ENCODE measurements at regions not wholly inside any gene's neighbourhood (a gene's known extent, or its start where the extent isn't known, plus 50 kb on each side); places are given as distances from the start of the nearest gene placed in this dataset.

- no peak overlapping the region for H3K27ac ChIP-seq (ENCODE audit: low read length, poor library complexity, severe bottlenecking)
- no peaks in the 10 kb centered on the region for H3K27me3 ChIP-seq (ENCODE audit: control insufficient read depth in 1 of 2, insufficient read depth in 1 of 2, low read length in 2 of 2)
- H3K4ac ChIP-seq (ENCODE audit: low read depth in 1 of 2, low read length in 2 of 2) = no peak overlapping the region
- no peak overlapping the region for H3K14ac ChIP-seq (ENCODE audit: low read length in 2 of 2)
- peaks cover 3% of the 10 kb centered on the region for H3K9me3 ChIP-seq (ENCODE audit: control insufficient read depth, low read length)
- H2AFZ ChIP-seq (ENCODE audit: low read depth, low read length) = no peak overlapping the region
- H3K4me2 ChIP-seq (ENCODE audit: low read length, poor library complexity, severe bottlenecking) = no peak overlapping the region
- H3K36me3 ChIP-seq (ENCODE audit: control insufficient read depth in 1 of 2, insufficient read depth in 2 of 2, low read depth in 1 of 2, low read length in 2 of 2) = no peaks in the 10 kb centered on the region
- H2AK5ac ChIP-seq (ENCODE audit: low read length, severe bottlenecking) = no peak overlapping the region
- no peaks in the 10 kb centered on the region for H3K4me1 ChIP-seq (ENCODE audit: control insufficient read depth, insufficient read depth, low read depth, low read length)
- H4K8ac ChIP-seq (ENCODE audit: low read length) = no peak overlapping the region
- no peak overlapping the region for H3K9ac ChIP-seq (ENCODE audit: low read length)
- H3K23ac ChIP-seq (ENCODE audit: low read length in 2 of 2) = no peak overlapping the region
- H2BK5ac ChIP-seq (ENCODE audit: low read depth, low read length, poor library complexity, severe bottlenecking) = no peak overlapping the region
- no peak overlapping the region for H3K18ac ChIP-seq (ENCODE audit: low read depth in 1 of 2, low read length in 2 of 2)
- H3K4me3 ChIP-seq (ENCODE audit: insufficient read depth in 1 of 2, low read depth in 1 of 2, low read length in 2 of 2) = no peak overlapping the region
- no peak overlapping the region for H4K91ac ChIP-seq (ENCODE audit: low read length)
- no peak for DNase-seq
- H2BK120ac ChIP-seq (ENCODE audit: low read depth, low read length) = no peak overlapping the region
- no peaks in the 10 kb centered on the region for H3K79me1 ChIP-seq (replicated peaks; ENCODE audit: low read length, poor library complexity, severe bottlenecking)
- H2BK15ac ChIP-seq (ENCODE audit: low read depth, poor library complexity, severe bottlenecking) = no peak overlapping the region
- H2BK12ac ChIP-seq (ENCODE audit: low read length in 2 of 2) = no peak overlapping the region
- 78% methylated on average over 2 of the region's 3 CpGs for WGBS
These were observed 129.3 kb upstream of the PLPPR5 start for GRCh38 chr1:99133756-99134500.

- WGBS = 89% methylated on average over 1 of the region's 1 CpG
- no peak overlapping the region for H3K4me2 ChIP-seq (ENCODE audit: low read length, poor library complexity, severe bottlenecking)
- peaks cover 3% of the 10 kb centered on the region for H3K9me3 ChIP-seq (ENCODE audit: control insufficient read depth, low read length)
- H3K9ac ChIP-seq (ENCODE audit: low read length) = no peak overlapping the region
- no peaks in the 10 kb centered on the region for H3K36me3 ChIP-seq (ENCODE audit: control insufficient read depth in 1 of 2, insufficient read depth in 2 of 2, low read depth in 1 of 2, low read length in 2 of 2)
- H3K4me1 ChIP-seq (ENCODE audit: control insufficient read depth, insufficient read depth, low read depth, low read length) = no peaks in the 10 kb centered on the region
- H2BK120ac ChIP-seq (ENCODE audit: low read depth, low read length) = no peak overlapping the region
- no peak for DNase-seq
- no peak overlapping the region for H3K4ac ChIP-seq (ENCODE audit: low read depth in 1 of 2, low read length in 2 of 2)
- H2BK12ac ChIP-seq (ENCODE audit: low read length in 2 of 2) = no peak overlapping the region
- H2BK15ac ChIP-seq (ENCODE audit: low read depth, poor library complexity, severe bottlenecking) = no peak overlapping the region
- H3K79me1 ChIP-seq (replicated peaks; ENCODE audit: low read length, poor library complexity, severe bottlenecking) = no peaks in the 10 kb centered on the region
- no peak overlapping the region for H3K14ac ChIP-seq (ENCODE audit: low read length in 2 of 2)
- no peak overlapping the region for H3K23ac ChIP-seq (ENCODE audit: low read length in 2 of 2)
- no peak overlapping the region for H3K18ac ChIP-seq (ENCODE audit: low read depth in 1 of 2, low read length in 2 of 2)
- no peak overlapping the region for H4K91ac ChIP-seq (ENCODE audit: low read length)
- no peak overlapping the region for H3K4me3 ChIP-seq (ENCODE audit: insufficient read depth in 1 of 2, low read depth in 1 of 2, low read length in 2 of 2)
- no peak overlapping the region for H2AFZ ChIP-seq (ENCODE audit: low read depth, low read length)
- H2BK5ac ChIP-seq (ENCODE audit: low read depth, low read length, poor library complexity, severe bottlenecking) = no peak overlapping the region
- no peak overlapping the region for H2AK5ac ChIP-seq (ENCODE audit: low read length, severe bottlenecking)
- H4K8ac ChIP-seq (ENCODE audit: low read length) = no peak overlapping the region
- H3K27ac ChIP-seq (ENCODE audit: low read length, poor library complexity, severe bottlenecking) = no peak overlapping the region
- H3K27me3 ChIP-seq (ENCODE audit: control insufficient read depth in 1 of 2, insufficient read depth in 1 of 2, low read length in 2 of 2) = no peaks in the 10 kb centered on the region
These were observed 126.6 kb upstream of the PLPPR4 start for GRCh38 chr1:99137554-99138206.

- Histone ChIP-seq H2BK120ac (ENCODE audit: low read depth, low read length) (no peak overlapping the region), H4K8ac (ENCODE audit: low read length) (no peak overlapping the region), H3K18ac (ENCODE audit: low read depth in 1 of 2, low read length in 2 of 2) (no peak overlapping the region), H3K79me1 (replicated peaks; ENCODE audit: low read length, poor library complexity, severe bottlenecking) (no peaks in the 10 kb centered on the region), H3K9ac (ENCODE audit: low read length) (no peak overlapping the region), H3K4me3 (ENCODE audit: insufficient read depth in 1 of 2, low read depth in 1 of 2, low read length in 2 of 2) (no peak overlapping the region), H3K14ac (ENCODE audit: low read length in 2 of 2) (no peak overlapping the region), H2AFZ (ENCODE audit: low read depth, low read length) (no peak overlapping the region), H3K4me1 (ENCODE audit: control insufficient read depth, insufficient read depth, low read depth, low read length) (no peaks in the 10 kb centered on the region), H2BK12ac (ENCODE audit: low read length in 2 of 2) (no peak overlapping the region), H3K23ac (ENCODE audit: low read length in 2 of 2) (no peak overlapping the region), H3K27ac (ENCODE audit: low read length, poor library complexity, severe bottlenecking) (no peak overlapping the region), H2BK15ac (ENCODE audit: low read depth, poor library complexity, severe bottlenecking) (no peak overlapping the region), H2AK5ac (ENCODE audit: low read length, severe bottlenecking) (no peak overlapping the region), H3K9me3 (ENCODE audit: control insufficient read depth, low read length) (peaks cover 3% of the 10 kb centered on the region), H3K4me2 (ENCODE audit: low read length, poor library complexity, severe bottlenecking) (no peak overlapping the region), H3K36me3 (ENCODE audit: control insufficient read depth in 1 of 2, insufficient read depth in 2 of 2, low read depth in 1 of 2, low read length in 2 of 2) (no peaks in the 10 kb centered on the region), H4K91ac (ENCODE audit: low read length) (no peak overlapping the region), H2BK5ac (ENCODE audit: low read depth, low read length, poor library complexity, severe bottlenecking) (no peak overlapping the region), H3K27me3 (ENCODE audit: control insufficient read depth in 1 of 2, insufficient read depth in 1 of 2, low read length in 2 of 2) (no peaks in the 10 kb centered on the region), H3K4ac (ENCODE audit: low read depth in 1 of 2, low read length in 2 of 2) (no peak overlapping the region)
- 88% methylated on average over 5 of the region's 11 CpGs for WGBS
- DNase-seq = no peak
These were observed 124.4 kb upstream of the PLPPR4 start for GRCh38 chr1:99139876-99140275.

- H2BK15ac ChIP-seq (ENCODE audit: low read depth, poor library complexity, severe bottlenecking) = no peak overlapping the region
- H3K27me3 ChIP-seq (ENCODE audit: control insufficient read depth in 1 of 2, insufficient read depth in 1 of 2, low read length in 2 of 2) = no peaks in the 10 kb centered on the region
- no peak overlapping the region for H4K8ac ChIP-seq (ENCODE audit: low read length)
- peak overlapping the region in 1 of 2 experiments; percentile 7 for H3K14ac ChIP-seq (ENCODE audit: low read length in 2 of 2)
- H3K4me1 ChIP-seq (ENCODE audit: control insufficient read depth, insufficient read depth, low read depth, low read length) = no peaks in the 10 kb centered on the region
- H3K27ac ChIP-seq (ENCODE audit: low read length, poor library complexity, severe bottlenecking) = no peak overlapping the region
- no peaks in the 10 kb centered on the region for H3K79me1 ChIP-seq (replicated peaks; ENCODE audit: low read length, poor library complexity, severe bottlenecking)
- no peak overlapping the region for H3K4ac ChIP-seq (ENCODE audit: low read depth in 1 of 2, low read length in 2 of 2)
- H3K18ac ChIP-seq (ENCODE audit: low read depth in 1 of 2, low read length in 2 of 2) = no peak overlapping the region
- H2AK5ac ChIP-seq (ENCODE audit: low read length, severe bottlenecking) = no peak overlapping the region
- H3K9me3 ChIP-seq (ENCODE audit: control insufficient read depth, low read length) = no peaks in the 10 kb centered on the region
- 93% methylated on average over 15 of the region's 15 CpGs for whole genome bisulfite sequencing
- no peak overlapping the region for H3K4me3 ChIP-seq (ENCODE audit: insufficient read depth in 1 of 2, low read depth in 1 of 2, low read length in 2 of 2)
- H2BK12ac ChIP-seq (ENCODE audit: low read length in 2 of 2) = no peak overlapping the region
- no peak overlapping the region for H2AFZ ChIP-seq (ENCODE audit: low read depth, low read length)
- H3K4me2 ChIP-seq (ENCODE audit: low read length, poor library complexity, severe bottlenecking) = no peak overlapping the region
- DNase-seq = no peak
- no peak overlapping the region for H4K91ac ChIP-seq (ENCODE audit: low read length)
- no peak overlapping the region for H2BK120ac ChIP-seq (ENCODE audit: low read depth, low read length)
- H3K9ac ChIP-seq (ENCODE audit: low read length) = no peak overlapping the region
- no peak overlapping the region for H2BK5ac ChIP-seq (ENCODE audit: low read depth, low read length, poor library complexity, severe bottlenecking)
- H3K23ac ChIP-seq (ENCODE audit: low read length in 2 of 2) = peak overlapping the region in 1 of 2 experiments; percentile 9
- H3K36me3 ChIP-seq (ENCODE audit: control insufficient read depth in 1 of 2, insufficient read depth in 2 of 2, low read depth in 1 of 2, low read length in 2 of 2) = no peaks in the 10 kb centered on the region
These were observed 118.0 kb upstream of the PLPPR4 start for GRCh38 chr1:99146129-99146848.
